ENCODE measurements at regions not wholly inside any gene's neighbourhood (a gene's known extent, or its start where the extent isn't known, plus 50 kb on each side); places are given as distances from the start of the nearest gene placed in this dataset.

DNA sequence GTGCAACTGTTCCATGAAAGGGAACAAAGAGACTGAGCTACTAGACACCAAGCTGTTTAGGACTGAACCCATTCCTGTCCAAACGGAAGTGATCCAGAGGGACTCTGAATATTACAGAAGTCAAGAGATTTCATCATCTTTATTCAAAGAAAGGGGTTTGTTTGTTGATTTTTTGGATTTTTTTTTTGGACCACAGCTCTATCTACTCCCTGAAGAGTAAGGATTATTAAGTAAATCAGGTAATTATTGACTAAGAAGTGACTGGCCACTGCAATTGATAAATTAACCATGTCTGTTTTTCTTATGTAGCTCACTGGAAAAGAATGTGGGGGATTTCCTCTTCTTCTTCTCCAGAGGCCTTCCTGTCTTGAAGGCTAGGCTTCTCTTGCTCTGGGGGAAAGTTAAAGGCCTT lies 146.6 kb upstream of the TPM1 start:
- TF ChIP-seq POLR2A (IDR thresholded peaks at IDR 0.05), result no peak
- TF ChIP-seq, protein P1, sequence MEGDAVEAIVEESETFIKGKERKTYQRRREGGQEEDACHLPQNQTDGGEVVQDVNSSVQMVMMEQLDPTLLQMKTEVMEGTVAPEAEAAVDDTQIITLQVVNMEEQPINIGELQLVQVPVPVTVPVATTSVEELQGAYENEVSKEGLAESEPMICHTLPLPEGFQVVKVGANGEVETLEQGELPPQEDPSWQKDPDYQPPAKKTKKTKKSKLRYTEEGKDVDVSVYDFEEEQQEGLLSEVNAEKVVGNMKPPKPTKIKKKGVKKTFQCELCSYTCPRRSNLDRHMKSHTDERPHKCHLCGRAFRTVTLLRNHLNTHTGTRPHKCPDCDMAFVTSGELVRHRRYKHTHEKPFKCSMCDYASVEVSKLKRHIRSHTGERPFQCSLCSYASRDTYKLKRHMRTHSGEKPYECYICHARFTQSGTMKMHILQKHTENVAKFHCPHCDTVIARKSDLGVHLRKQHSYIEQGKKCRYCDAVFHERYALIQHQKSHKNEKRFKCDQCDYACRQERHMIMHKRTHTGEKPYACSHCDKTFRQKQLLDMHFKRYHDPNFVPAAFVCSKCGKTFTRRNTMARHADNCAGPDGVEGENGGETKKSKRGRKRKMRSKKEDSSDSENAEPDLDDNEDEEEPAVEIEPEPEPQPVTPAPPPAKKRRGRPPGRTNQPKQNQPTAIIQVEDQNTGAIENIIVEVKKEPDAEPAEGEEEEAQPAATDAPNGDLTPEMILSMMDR (IDR thresholded peaks at IDR 0.05), result no peak

Data from heart left ventricle (tissue), 13 donors.